HEK293T (cell line): ENCODE measurements at regions not wholly inside any gene's neighbourhood (a gene's known extent, or its start where the extent isn't known, plus 50 kb on each side); places are given as distances from the start of the nearest gene placed in this dataset.

Source experiments
- CTCF ChIA-PET: fragments of 350-600 bp; formaldehyde crosslinking; extraction: SDS; loops from one replicate; lab custom pipeline; 2021; ENCODE audit warnings: antibody characterized with exemption, inconsistent platforms; lab: Yijun Ruan, JAX
- POLR2A ChIA-PET: fragments of 350-600 bp; formaldehyde crosslinking; extraction: SDS; loops from one replicate; lab custom pipeline; 2020; ENCODE audit warnings: antibody characterized with exemption, inconsistent platforms; lab: Yijun Ruan, JAX
- DNase-seq: peaks from one replicate; pipeline ENCODE4 v3.0.0; 2012; ENCODE audit warnings: mixed read lengths; ENCODE audit errors: extremely low spot score
- ARNT ChIP-seq: fragments of 450-650 bp; IDR thresholded peaks from 2 replicates; pipeline ENCODE4 v1.6.1; 2017; ENCODE audit warnings: mild to moderate bottlenecking
- BHLHE40 ChIP-seq: fragments of 450-650 bp; IDR thresholded peaks from 2 replicates; pipeline ENCODE4 v1.6.1; 2016; ENCODE audit warnings: mild to moderate bottlenecking, moderate library complexity, borderline replicate concordance
- CTBP1 ChIP-seq: fragments of 450-650 bp; IDR thresholded peaks from 2 replicates; pipeline ENCODE4 v1.6.1; 2016; ENCODE audit warnings: borderline replicate concordance
- ELF4 ChIP-seq: fragments of 450-650 bp; IDR thresholded peaks from 2 replicates; pipeline ENCODE4 v1.6.1; 2017; ENCODE audit warnings: antibody characterized with exemption
- FOXK2 ChIP-seq: fragments of 450-650 bp; IDR thresholded peaks from 2 replicates; pipeline ENCODE4 v1.6.1; 2016; ENCODE audit warnings: mild to moderate bottlenecking
- FOXM1 ChIP-seq: fragments of 450-650 bp; IDR thresholded peaks from 2 replicates; pipeline ENCODE4 v1.6.1; 2017; ENCODE audit warnings: mild to moderate bottlenecking, borderline replicate concordance
- HDGF ChIP-seq: fragments of 450-650 bp; IDR thresholded peaks from 2 replicates; pipeline ENCODE4 v1.6.1; 2017; ENCODE audit warnings: antibody characterized with exemption, borderline replicate concordance
- L3MBTL2 ChIP-seq: fragments of 450-650 bp; conservative IDR thresholded peaks from 2 replicates; pipeline ENCODE4 v1.6.1; 2016; ENCODE audit warnings: mild to moderate bottlenecking
- LEF1 ChIP-seq: fragments of 450-650 bp; IDR thresholded peaks from 2 replicates; pipeline ENCODE4 v1.6.1; 2017; ENCODE audit warnings: mild to moderate bottlenecking, borderline replicate concordance
- NFRKB ChIP-seq: fragments of 450-650 bp; IDR thresholded peaks from 2 replicates; pipeline ENCODE4 v1.6.1; 2016; ENCODE audit warnings: mild to moderate bottlenecking, moderate library complexity
- SP1 ChIP-seq: fragments of 450-650 bp; IDR thresholded peaks from 2 replicates; pipeline ENCODE4 v1.6.1; 2017
- SUZ12 ChIP-seq: fragments of 450-650 bp; IDR thresholded peaks from 2 replicates; pipeline ENCODE4 v1.6.1; 2016; ENCODE audit warnings: mild to moderate bottlenecking
- TARDBP ChIP-seq: fragments of 450-650 bp; IDR thresholded peaks from 2 replicates; pipeline ENCODE4 v1.6.1; 2016
- ZNF384 ChIP-seq: fragments of 450-650 bp; IDR thresholded peaks from 2 replicates; pipeline ENCODE4 v1.6.1; 2016
- TF ChIP-seq, protein P1 (sequence below): fragments of 450-650 bp; IDR thresholded peaks from 2 replicates; pipeline ENCODE4 v1.6.1; 2016

DNA sequence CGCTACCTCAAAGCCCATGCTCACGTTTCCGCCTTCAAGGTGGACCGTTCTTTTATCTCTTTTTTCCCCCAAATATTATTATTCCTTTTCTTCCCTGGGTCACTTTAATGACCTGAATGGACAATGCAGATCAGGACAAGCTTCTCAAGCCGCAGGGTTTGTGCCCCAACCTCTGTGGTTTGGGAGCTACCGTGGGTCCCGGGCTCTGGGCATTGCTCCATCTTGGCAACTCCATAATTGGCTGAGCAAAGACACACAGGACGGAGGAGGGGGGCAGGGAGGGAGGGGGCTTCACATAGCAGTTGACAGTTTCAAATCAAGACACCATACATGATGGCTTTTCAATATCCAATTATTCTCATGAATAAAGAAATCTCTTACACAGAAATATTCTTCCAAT, 308.1 kb upstream of the FZD8 start:
- no peak for DNase-seq
- ChIA-PET POLR2A (no interaction called here), CTCF (no interaction called here)
- TF ChIP-seq BHLHE40 (no peak), L3MBTL2 (no peak), CTBP1 (no peak), NFRKB (no peak)

DNA sequence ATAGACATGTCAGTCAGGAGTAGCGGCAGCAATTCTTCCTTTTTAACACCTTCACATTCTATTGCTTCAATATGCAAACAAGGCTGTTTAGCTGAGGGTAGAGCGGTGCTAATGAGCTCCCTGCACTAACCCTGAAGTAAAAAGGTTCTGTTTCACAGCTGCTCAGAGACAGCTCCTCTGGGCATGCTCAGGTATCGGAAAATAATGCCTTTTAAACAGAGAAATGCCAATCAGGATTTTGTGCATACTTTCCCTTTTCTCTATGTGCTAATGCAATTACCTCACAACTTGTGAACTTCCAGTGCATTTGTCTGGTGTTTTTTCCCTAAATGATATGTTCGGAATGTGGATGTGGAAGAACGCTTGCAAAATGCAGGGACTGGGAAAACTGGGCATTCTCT, 307.7 kb upstream of the FZD8 start:
- TF ChIP-seq ARNT (no peak), LEF1 (no peak), ZNF384 (no peak), BHLHE40 (no peak), NFRKB (no peak), FOXK2 (no peak)
- TF ChIP-seq, protein P1, sequence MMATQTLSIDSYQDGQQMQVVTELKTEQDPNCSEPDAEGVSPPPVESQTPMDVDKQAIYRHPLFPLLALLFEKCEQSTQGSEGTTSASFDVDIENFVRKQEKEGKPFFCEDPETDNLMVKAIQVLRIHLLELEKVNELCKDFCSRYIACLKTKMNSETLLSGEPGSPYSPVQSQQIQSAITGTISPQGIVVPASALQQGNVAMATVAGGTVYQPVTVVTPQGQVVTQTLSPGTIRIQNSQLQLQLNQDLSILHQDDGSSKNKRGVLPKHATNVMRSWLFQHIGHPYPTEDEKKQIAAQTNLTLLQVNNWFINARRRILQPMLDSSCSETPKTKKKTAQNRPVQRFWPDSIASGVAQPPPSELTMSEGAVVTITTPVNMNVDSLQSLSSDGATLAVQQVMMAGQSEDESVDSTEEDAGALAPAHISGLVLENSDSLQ: no peak
- ChIA-PET POLR2A (no interaction called here), CTCF (no interaction called here)
- DNase-seq: no peak

DNA sequence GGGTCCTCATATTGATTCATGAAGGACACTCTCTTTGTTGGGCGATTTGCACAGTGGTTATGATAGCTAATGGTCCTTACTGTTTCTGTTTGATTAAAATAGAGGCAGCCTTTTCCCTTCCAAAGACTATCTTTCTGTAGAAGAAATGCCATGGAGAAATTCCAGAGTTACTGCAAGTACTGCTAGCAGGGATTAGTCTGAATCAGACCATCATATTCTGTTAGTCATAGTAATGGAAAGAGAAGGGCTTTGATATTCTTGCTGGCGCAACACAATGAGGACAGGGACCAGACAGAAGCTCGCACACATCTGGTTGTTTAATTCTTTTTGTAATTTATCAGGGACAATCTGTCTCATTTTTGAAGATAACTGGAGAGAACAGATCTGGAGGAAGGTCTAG, 304.5 kb upstream of the FZD8 start:
- ChIA-PET POLR2A (no interaction called here), CTCF (interaction anchor here (0.6 kb wide), 2 partner anchors 308 to 809 kb away, joined by 3 read pairs; no protein-coding TSS in a partner anchor)

DNA sequence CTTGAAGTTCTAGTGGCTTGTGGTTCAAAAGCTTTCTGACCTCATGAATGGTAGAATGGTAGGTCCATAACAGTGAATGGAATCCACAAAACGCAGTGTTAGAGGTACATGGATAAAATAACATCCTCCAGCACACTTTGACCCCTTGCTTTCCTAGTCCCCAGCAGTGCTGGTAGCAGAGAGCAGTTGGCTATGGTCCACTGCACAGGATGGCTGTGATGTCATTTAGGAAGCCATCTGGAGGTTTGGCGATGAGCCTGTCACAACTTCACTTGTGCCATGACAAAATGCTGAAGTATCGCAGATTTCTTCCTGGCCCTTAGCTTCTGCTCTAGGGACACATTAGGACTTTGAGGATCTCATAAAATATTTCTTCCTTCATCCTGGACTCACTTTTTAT, 300.0 kb upstream of the FZD8 start:
- no peak for DNase-seq
- TF ChIP-seq FOXM1 (no peak), ARNT (no peak), SUZ12 (no peak)
- ChIA-PET CTCF (no interaction called here), POLR2A (no interaction called here)

More for the DNA sequence above, 304.5 kb upstream of the FZD8 start:
- no peak for DNase-seq
- TF ChIP-seq ELF4 (no peak), SP1 (no peak), L3MBTL2 (no peak), SUZ12 (no peak), FOXM1 (no peak), FOXK2 (no peak), TARDBP (no peak), LEF1 (no peak), ARNT (no peak), NFRKB (no peak), HDGF (no peak), ZNF384 (no peak), CTBP1 (no peak)

DNA sequence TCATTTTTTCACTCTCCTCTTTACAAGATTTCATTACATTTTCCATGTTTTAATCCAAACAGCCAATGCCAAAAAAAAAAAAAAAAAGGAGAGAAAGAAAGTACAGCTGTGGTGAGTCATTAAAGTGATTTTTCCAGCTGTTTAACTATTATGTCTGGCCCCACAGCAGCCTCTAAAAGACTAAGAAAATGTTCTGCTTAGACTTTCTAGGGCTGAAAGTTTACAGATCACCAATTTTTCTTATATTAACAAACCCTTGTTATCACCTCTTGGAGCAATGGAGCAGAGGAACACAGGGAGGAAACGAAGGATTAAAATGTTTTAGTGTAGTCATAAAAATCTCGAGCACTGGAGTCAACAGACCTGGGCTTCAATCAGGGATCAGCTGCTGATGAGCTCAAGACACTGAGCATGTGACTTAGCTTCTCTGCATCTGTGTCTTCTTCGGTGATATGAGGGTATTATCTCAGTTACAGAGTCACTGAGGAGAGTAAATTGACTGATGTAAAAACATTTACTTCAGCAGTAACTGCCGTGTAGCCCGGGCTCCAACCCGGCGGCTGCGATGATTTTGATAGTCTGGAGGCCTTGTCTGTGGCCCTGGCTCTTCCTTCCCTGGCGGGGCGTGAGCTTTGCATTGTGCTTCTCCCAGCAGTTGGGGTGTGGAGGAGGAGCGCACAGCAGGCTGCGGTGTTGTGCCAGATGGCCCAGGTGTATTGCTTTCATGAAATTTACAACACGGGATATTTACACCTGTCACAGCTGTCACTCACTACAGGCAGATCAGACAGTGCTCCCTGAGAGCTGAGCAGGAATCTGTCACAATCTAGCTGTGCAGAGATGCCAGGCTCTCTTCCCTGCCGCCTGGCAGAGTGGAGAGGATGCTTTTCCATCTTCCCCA, 298.3 kb upstream of the FZD8 start:
- TF ChIP-seq SP1: no peak
- TF ChIP-seq SUZ12: no peak
- no peak for TF ChIP-seq TARDBP
- TF ChIP-seq, protein P1: no peak
- ChIA-PET CTCF (no interaction called here), POLR2A (no interaction called here)
- no peak for DNase-seq

DNA sequence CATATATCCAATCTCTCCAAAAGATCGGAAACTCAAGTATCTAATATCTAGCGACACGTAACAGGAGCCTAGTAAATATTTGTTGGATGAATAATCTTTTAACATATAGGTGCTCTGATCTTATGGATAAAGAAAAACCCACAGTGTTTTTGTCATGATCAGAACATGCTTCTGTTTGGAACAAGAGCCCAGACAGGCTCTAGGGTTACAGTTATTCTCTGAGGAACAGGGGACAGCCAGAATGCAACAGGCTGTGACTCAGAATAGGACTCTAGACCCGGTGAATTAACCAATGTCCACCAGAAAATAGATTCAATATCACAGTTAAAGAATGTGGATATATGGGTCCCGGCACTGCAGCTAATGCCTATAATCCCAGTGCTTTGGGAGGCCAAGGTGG, 296.1 kb upstream of the FZD8 start:
- CTCF ChIA-PET: no interaction called here
- TF ChIP-seq FOXM1: no peak
- TF ChIP-seq, protein P1: no peak
- POLR2A ChIA-PET: no interaction called here
- no peak for DNase-seq

DNA sequence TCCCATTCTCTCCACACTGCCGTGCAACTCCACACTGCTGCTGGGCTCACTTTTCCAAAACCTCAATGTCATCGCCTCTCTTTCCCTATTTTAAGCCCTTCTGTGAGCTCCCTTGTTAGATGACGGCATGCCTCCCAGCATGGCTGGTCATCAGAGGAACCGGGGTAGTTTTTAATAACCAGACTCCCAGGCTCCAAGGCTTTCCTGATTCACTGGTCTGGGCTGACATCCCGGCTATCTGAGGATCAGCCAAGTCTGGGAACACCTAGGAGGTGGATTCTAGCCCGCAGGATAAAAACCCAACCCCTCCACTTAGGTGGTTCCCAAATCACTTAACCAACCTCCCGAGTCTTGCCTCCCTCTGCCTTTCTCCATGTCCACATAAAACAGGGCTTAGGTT, 295.4 kb upstream of the FZD8 start:
- TF ChIP-seq CTBP1 (no peak), NFRKB (no peak), ARNT (no peak), TARDBP (no peak), LEF1 (no peak), ELF4 (no peak)
- TF ChIP-seq, protein P1: no peak
- CTCF ChIA-PET: no interaction called here
- POLR2A ChIA-PET: no interaction called here
- no peak for DNase-seq
